IMR-90 (cell line): ENCODE measurements at regions not wholly inside any gene's neighbourhood (a gene's known extent, or its start where the extent isn't known, plus 50 kb on each side); places are given as distances from the start of the nearest gene placed in this dataset.

Experiments
- ATAC-seq: fragments of 200-7000 bp; cut with Tn5 transposase; 2 replicates; pipeline ENCODE4 v1.9.1; 2020; ENCODE audit warnings: low read depth, mild to moderate bottlenecking, moderate library complexity
- BruUV-seq: library from RNA; stranded (reverse); fragments of 400-500 nt; replicated peaks from 2 replicates; lab custom pipeline; 2021; lab: Mats Ljungman, UMichigan
- CTCF ChIA-PET: fragments of 300-600 bp; formaldehyde crosslinking; extraction: SDS; loops from one replicate; lab custom pipeline; 2021; ENCODE audit warnings: antibody characterized with exemption; lab: Yijun Ruan, JAX
- POLR2A ChIA-PET: fragments of 300-600 bp; sonication (Branson Sonifier 250); formaldehyde crosslinking; loops from one replicate; lab custom pipeline; 2022; ENCODE audit warnings: antibody characterized with exemption; ENCODE audit not compliant: unreplicated experiment; lab: Charles Lee
- DNase-seq: peaks from one replicate; pipeline ENCODE4 v3.0.0; 2013
- H2AFZ ChIP-seq: replicated peaks from 2 replicates; pipeline ENCODE3; 2013; ENCODE audit warnings: low read length, mild to moderate bottlenecking; ENCODE audit not compliant: poor library complexity
- H2AK5ac ChIP-seq: 2 replicates; pipeline ENCODE4 v1.6.1; 2013; ENCODE audit warnings: low read depth, low read length, inconsistent platforms
- H2AK9ac ChIP-seq: replicated peaks from 2 replicates; pipeline ENCODE3; 2013; ENCODE audit warnings: mild to moderate bottlenecking, low read depth, low read length, moderate library complexity; ENCODE audit not compliant: poor library complexity
- H2BK120ac ChIP-seq: 2 replicates; pipeline ENCODE4 v1.6.1; 2013; ENCODE audit warnings: low read depth, low read length, inconsistent platforms
- H2BK15ac ChIP-seq: 3 replicates; pipeline ENCODE4 v1.6.1; 2013; ENCODE audit warnings: low read depth, low read length, inconsistent platforms
- H2BK20ac ChIP-seq: 2 replicates; pipeline ENCODE4 v1.6.1; 2013; ENCODE audit warnings: low read depth, mild to moderate bottlenecking, inconsistent platforms, low read length, moderate library complexity
- H2BK5ac ChIP-seq: 2 replicates; pipeline ENCODE4 v1.6.1; 2013; ENCODE audit warnings: mild to moderate bottlenecking, low read depth, low read length, inconsistent platforms; ENCODE audit not compliant: poor library complexity, severe bottlenecking
- H3K14ac ChIP-seq: replicated peaks from 2 replicates; pipeline ENCODE4 v1.6.1; 2013; ENCODE audit warnings: low read depth, low read length, inconsistent platforms
- H3K18ac ChIP-seq: 2 replicates; pipeline ENCODE4 v1.6.1; 2013; ENCODE audit warnings: low read depth, low read length, control low read depth
- H3K23ac ChIP-seq: 2 replicates; pipeline ENCODE4 v1.6.1; 2013; ENCODE audit warnings: low read depth, low read length, inconsistent platforms
- H3K27ac ChIP-seq: 2 replicates; pipeline ENCODE4 v1.5.1; 2013; ENCODE audit warnings: mild to moderate bottlenecking, control low read depth, low read length; ENCODE audit not compliant: insufficient read depth
- H3K27me3 ChIP-seq: 2 replicates; pipeline ENCODE4 v1.6.1; 2013; ENCODE audit warnings: low read length; ENCODE audit not compliant: control insufficient read depth, insufficient read depth
- H3K36me3 ChIP-seq: 2 replicates; pipeline ENCODE4 v1.6.1; 2013; ENCODE audit warnings: low read length, mixed read lengths; ENCODE audit not compliant: control insufficient read depth, insufficient read depth
- H3K4ac ChIP-seq: 2 replicates; pipeline ENCODE4 v1.6.1; 2013; ENCODE audit warnings: low read depth, low read length, inconsistent platforms
- H3K4me1 ChIP-seq: 2 replicates; pipeline ENCODE4 v1.6.1; 2013; ENCODE audit warnings: low read length, mixed read lengths; ENCODE audit not compliant: control insufficient read depth, insufficient read depth
- H3K4me2 ChIP-seq: 2 replicates; pipeline ENCODE4 v1.6.1; 2013; ENCODE audit warnings: low read depth, mild to moderate bottlenecking, control low read depth, low read length, moderate library complexity
- H3K4me3 ChIP-seq: 2 replicates; pipeline ENCODE4 v1.5.1; 2013; ENCODE audit warnings: low read depth, mild to moderate bottlenecking, control low read depth, low read length, moderate library complexity; ENCODE audit not compliant: insufficient read depth
- H3K56ac ChIP-seq: 2 replicates; pipeline ENCODE4 v1.6.1; 2013; ENCODE audit warnings: low read length, inconsistent platforms; ENCODE audit not compliant: insufficient read depth; ENCODE audit errors: extremely low read depth
- H3K79me1 ChIP-seq, 2 experiments: 2 replicates each; pipeline ENCODE4 v1.6.1; 2013; ENCODE audit warnings: low read length in 2 of 2, inconsistent platforms in 1 of 2, low read depth in 1 of 2
- H3K9ac ChIP-seq: 2 replicates; pipeline ENCODE4 v1.6.1; 2013; ENCODE audit warnings: low read depth, low read length, control low read depth
- H3K9me1 ChIP-seq: 2 replicates; pipeline ENCODE4 v1.6.1; 2013; ENCODE audit warnings: low read length, inconsistent platforms; ENCODE audit not compliant: insufficient read depth
- H3K9me3 ChIP-seq: 2 replicates; pipeline ENCODE4 v1.6.1; 2013; ENCODE audit warnings: low read length; ENCODE audit not compliant: control insufficient read depth, insufficient read depth
- H4K20me1 ChIP-seq: 2 replicates; pipeline ENCODE4 v1.6.1; 2013; ENCODE audit warnings: low read length, inconsistent platforms; ENCODE audit not compliant: insufficient read depth
- H4K5ac ChIP-seq: 2 replicates; pipeline ENCODE4 v1.6.1; 2013; ENCODE audit warnings: mild to moderate bottlenecking, low read depth, low read length, control low read depth
- H4K8ac ChIP-seq, 2 experiments: 2 replicates each; pipeline ENCODE4 v1.6.1; 2013; ENCODE audit warnings: low read depth in 2 of 2, low read length in 2 of 2, control low read depth in 1 of 2, inconsistent platforms in 1 of 2
- H4K91ac ChIP-seq: 2 replicates; pipeline ENCODE4 v1.6.1; 2013; ENCODE audit warnings: low read depth, low read length, inconsistent platforms; ENCODE audit not compliant: insufficient read depth
- BHLHE40 ChIP-seq: fragments of 150-350 bp; IDR thresholded peaks from 2 replicates; pipeline ENCODE4 v1.6.1; 2016; ENCODE audit warnings: mild to moderate bottlenecking, low read depth, low read length
- CEBPB ChIP-seq: IDR thresholded peaks from 2 replicates; pipeline ENCODE4 v1.6.1; 2012; ENCODE audit warnings: low read depth, low read length, improper control_type of control experiment
- CHD1 ChIP-seq: IDR thresholded peaks from 2 replicates; pipeline ENCODE4 v1.6.1; 2012; ENCODE audit warnings: low read depth, low read length, improper control_type of control experiment
- CTCF ChIP-seq: conservative IDR thresholded peaks from 2 replicates; pipeline ENCODE4 v1.5.1; 2012; ENCODE audit warnings: mild to moderate bottlenecking, low read depth, low read length, improper control_type of control experiment
- ELK1 ChIP-seq: fragments of 150-350 bp; IDR thresholded peaks from 2 replicates; pipeline ENCODE4 v1.6.1; 2016; ENCODE audit warnings: low read depth, mild to moderate bottlenecking, low read length, moderate library complexity, borderline replicate concordance
- MAFK ChIP-seq: IDR thresholded peaks from 2 replicates; pipeline ENCODE4 v1.6.1; 2012; ENCODE audit warnings: low read depth, low read length, improper control_type of control experiment
- NFE2L2 ChIP-seq: fragments of 150-350 bp; IDR thresholded peaks from 2 replicates; pipeline ENCODE4 v1.6.1; 2016; ENCODE audit warnings: low read depth, mild to moderate bottlenecking, low read length
- POLR2A ChIP-seq: IDR thresholded peaks from 2 replicates; pipeline ENCODE4 v1.6.1; 2012; ENCODE audit warnings: mild to moderate bottlenecking, low read depth, low read length
- RAD21 ChIP-seq: IDR thresholded peaks from 2 replicates; pipeline ENCODE4 v1.6.1; 2012; ENCODE audit warnings: low read length, improper control_type of control experiment
- RCOR1 ChIP-seq: IDR thresholded peaks from 2 replicates; pipeline ENCODE4 v1.6.1; 2012; ENCODE audit warnings: mild to moderate bottlenecking, low read length, improper control_type of control experiment; ENCODE audit not compliant: insufficient replicate concordance
- USF2 ChIP-seq: fragments of 150-350 bp; IDR thresholded peaks from 2 replicates; pipeline ENCODE4 v1.6.1; 2017; ENCODE audit warnings: mild to moderate bottlenecking, antibody characterized with exemption, low read length, low read depth
- WGBS, 2 experiments: methylation state at CpG; one replicate each; pipeline versions ENCODE4 v1.1.5 to v1.1.7; 2013; ENCODE audit warnings: missing lambda C conversion rate in 2 of 2; ENCODE audit not compliant: insufficient read length in 1 of 2; ENCODE audit errors: extremely low coverage in 2 of 2; 5-methylcytosine and 5-hydroxymethylcytosine counted together
- dilution Hi-C: fragments of 300-500 bp; cut with HindIII; formaldehyde crosslinking; loops from one replicate; pipeline ENCODE4 v1.14.3; 2018; ENCODE audit warnings: low sequenced_read_pairs; ENCODE audit not compliant: unreplicated experiment
- in situ Hi-C: fragments of 300-500 bp; cut with MboI; formaldehyde crosslinking; loops from 3 replicates; pipeline ENCODE4 v1.14.3; 2019; ENCODE audit warnings: low sequenced_read_pairs, inconsistent platforms, mixed read lengths
- intact Hi-C: fragments of 100-400 bp; cut with micrococcal nuclease; formaldehyde crosslinking; loops from 2 replicates; pipeline ENCODE4 v1.10.0; 2022

- Histone ChIP-seq H2BK120ac (no peak overlapping the region), H3K9me1 (no peaks in the 10 kb centered on the region), H3K36me3 (peaks cover 22% of the 10 kb centered on the region), H3K9ac (no peak overlapping the region), H4K20me1 (no peaks in the 10 kb centered on the region), H2AK9ac (no peak overlapping the region), H2BK15ac (no peak overlapping the region), H3K9me3 (peaks cover 7% of the 10 kb centered on the region; the same call in 1 of the 2 replicates), H2BK20ac (no peak overlapping the region), H3K14ac (no peak overlapping the region), H4K8ac (no peak overlapping the region), H3K79me1 (no peaks in the 10 kb centered on the region; a peak in 1 of 4 replicates), H3K4me3 (no peak overlapping the region), H4K5ac (no peak overlapping the region), H3K27ac (no peak overlapping the region), H3K18ac (no peak overlapping the region), H2AK5ac (no peak overlapping the region), H2AFZ (no peak overlapping the region), H4K91ac (no peak overlapping the region), H3K4me2 (no peak overlapping the region), H3K4ac (no peak overlapping the region), H3K27me3 (no peaks in the 10 kb centered on the region), H3K4me1 (no peaks in the 10 kb centered on the region), H2BK5ac (no peak overlapping the region), H3K56ac (no peak overlapping the region), H3K23ac (no peak overlapping the region)
- no CpG with 5 or more reads among the region's 2 CpGs for WGBS, 2 experiments
- in situ Hi-C loops (no loop called here), dilution Hi-C loops (no loop called here), intact Hi-C loops (no loop called here)
- ATAC-seq = no peak
- TF ChIP-seq BHLHE40 = no peak
- no peak for TF ChIP-seq MAFK
- TF ChIP-seq USF2 = no peak
- no peak for TF ChIP-seq ELK1
- TF ChIP-seq RAD21 = no peak
- no peak for TF ChIP-seq RCOR1
- no peak for TF ChIP-seq CEBPB
- no peak for TF ChIP-seq CHD1
- TF ChIP-seq POLR2A = no peak
- no peak for TF ChIP-seq NFE2L2
- no peak for TF ChIP-seq CTCF
- ChIA-PET POLR2A (no interaction called here), CTCF (no interaction called here)
- BruUV-seq = no TSS peak
- DNase-seq = no peak
Measured at GRCh38 chr6:144443157-144443556, 158.0 kb downstream of the UTRN start.
